ENCODE measurements at regions not wholly inside any gene's neighbourhood (a gene's known extent, or its start where the extent isn't known, plus 50 kb on each side); places are given as distances from the start of the nearest gene placed in this dataset.

- no peak for DNase-seq (ENCODE audit: low spot score)
These were observed 125.5 kb downstream of the TFCP2L1 start for GRCh38 chr2:121159291-121160071.

GRCh38 chr2:121160366-121160765 lies 124.6 kb downstream of the TFCP2L1 start:
- no peak for DNase-seq (ENCODE audit: low spot score)

- DNase-seq (ENCODE audit: low spot score): no peak
These were observed 123.7 kb downstream of the TFCP2L1 start for GRCh38 chr2:121161272-121161671.

GRCh38 chr2:121162893-121163292 lies 122.1 kb downstream of the TFCP2L1 start:
- no peak for DNase-seq (ENCODE audit: low spot score)

- DNase-seq (ENCODE audit: low spot score): no peak
These were observed 121.0 kb downstream of the TFCP2L1 start for GRCh38 chr2:121164042-121164441.

GRCh38 chr2:121165038-121165542 lies 119.9 kb downstream of the TFCP2L1 start:
- no peak for DNase-seq (ENCODE audit: low spot score)
